Right atrium auricular region (tissue), 2 donors: ENCODE measurements at regions not wholly inside any gene's neighbourhood (a gene's known extent, or its start where the extent isn't known, plus 50 kb on each side); places are given as distances from the start of the nearest gene placed in this dataset.
"Not testable (repeated sequence)": the region's sequence is repeated elsewhere in the genome, so short reads cannot be mapped to it uniquely, and the experiment has no call there.

Source experiments
- DNase-seq: peaks from one replicate; pipeline ENCODE4 v3.0.0-alpha.2; 2019; ENCODE audit warnings: low spot score
- H3K27ac ChIP-seq, 2 donors: fragments of 200-600 bp; sonication (generic); 1 replicate in 1 of 2; 2 replicates in 1 of 2; pipeline ENCODE4 v1.5.1; 2016 to 2019
- H3K27me3 ChIP-seq, 2 donors: fragments of 200-600 bp; sonication (generic); one replicate each; pipeline versions ENCODE4 v1.5.1 to v1.6.0; 2017 to 2019
- H3K36me3 ChIP-seq: fragments of 200-600 bp; sonication (generic); one replicate; pipeline ENCODE4 v1.5.1; 2016
- H3K4me1 ChIP-seq, 2 donors: fragments of 200-600 bp; sonication (generic); one replicate each; pipeline versions ENCODE4 v1.5.1 to v1.6.0; 2017 to 2019
- H3K4me3 ChIP-seq, 2 donors: fragments of 200-600 bp; sonication (generic); 1 replicate in 1 of 2; 2 replicates in 1 of 2; pipeline ENCODE4 v1.5.1; 2017 to 2019; ENCODE audit warnings: mild to moderate bottlenecking in 1 of 2, moderate library complexity in 1 of 2
- H3K9me3 ChIP-seq, 2 donors: fragments of 200-600 bp; sonication (generic); one replicate each; pipeline ENCODE4 v1.5.1; 2019
- TF ChIP-seq, protein P1 (sequence below), 2 donors: fragments of 200-600 bp; sonication (generic); IDR thresholded peaks; one replicate each; pipeline ENCODE4 v1.5.1; 2019; ENCODE audit warnings: antibody characterized with exemption in 2 of 2

DNA sequence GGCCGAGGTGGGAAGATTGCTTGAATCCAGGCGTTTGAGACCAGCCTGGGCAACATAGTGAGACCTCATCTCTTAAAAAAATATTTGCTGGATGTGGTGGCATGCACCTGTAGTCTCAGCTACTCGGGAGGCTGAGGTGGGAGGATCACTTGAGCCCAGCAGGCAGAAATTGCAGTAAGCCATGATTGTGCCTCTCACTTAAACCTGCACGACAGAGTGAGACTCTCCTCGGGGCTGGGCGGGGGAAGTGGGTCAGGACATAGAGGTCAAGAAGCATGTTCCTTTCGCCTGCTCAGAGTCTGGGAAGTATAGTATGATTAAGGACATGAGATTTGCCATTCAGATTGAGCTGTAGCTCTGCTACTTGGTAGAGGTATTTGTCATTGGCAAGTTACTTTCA is 52.3 kb downstream of the SEPTIN7 start:
- peaks cover 0 to 14% of the 10 kb centered on the region in 2 donors for H3K4me1 ChIP-seq
- not testable (repeated sequence) for DNase-seq, H3K27ac ChIP-seq, H3K9me3 ChIP-seq, H3K4me3 ChIP-seq, H3K27me3 ChIP-seq, H3K36me3 ChIP-seq

DNA sequence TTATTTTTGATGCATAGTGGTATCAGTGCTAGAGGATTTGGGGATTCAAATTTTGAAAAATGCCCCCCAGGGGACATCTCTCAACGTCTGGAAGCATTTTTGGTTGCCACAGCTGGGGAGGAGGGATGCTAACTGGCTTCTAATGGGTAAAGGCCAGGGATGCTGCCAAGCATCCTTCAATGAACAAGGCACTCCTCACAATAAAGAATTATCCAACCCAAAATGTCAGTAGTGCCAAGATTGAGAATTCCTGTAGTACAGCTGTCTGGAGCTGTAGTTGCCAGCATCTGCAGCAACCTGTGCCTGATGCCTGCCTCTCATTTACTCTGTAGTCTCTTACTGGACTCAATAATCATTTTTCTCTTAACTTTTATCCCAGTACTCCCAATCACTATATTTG is 53.5 kb downstream of the SEPTIN7 start:
- peaks cover 4% of the 10 kb centered on the region for H3K36me3 ChIP-seq
- TF ChIP-seq, protein P1, sequence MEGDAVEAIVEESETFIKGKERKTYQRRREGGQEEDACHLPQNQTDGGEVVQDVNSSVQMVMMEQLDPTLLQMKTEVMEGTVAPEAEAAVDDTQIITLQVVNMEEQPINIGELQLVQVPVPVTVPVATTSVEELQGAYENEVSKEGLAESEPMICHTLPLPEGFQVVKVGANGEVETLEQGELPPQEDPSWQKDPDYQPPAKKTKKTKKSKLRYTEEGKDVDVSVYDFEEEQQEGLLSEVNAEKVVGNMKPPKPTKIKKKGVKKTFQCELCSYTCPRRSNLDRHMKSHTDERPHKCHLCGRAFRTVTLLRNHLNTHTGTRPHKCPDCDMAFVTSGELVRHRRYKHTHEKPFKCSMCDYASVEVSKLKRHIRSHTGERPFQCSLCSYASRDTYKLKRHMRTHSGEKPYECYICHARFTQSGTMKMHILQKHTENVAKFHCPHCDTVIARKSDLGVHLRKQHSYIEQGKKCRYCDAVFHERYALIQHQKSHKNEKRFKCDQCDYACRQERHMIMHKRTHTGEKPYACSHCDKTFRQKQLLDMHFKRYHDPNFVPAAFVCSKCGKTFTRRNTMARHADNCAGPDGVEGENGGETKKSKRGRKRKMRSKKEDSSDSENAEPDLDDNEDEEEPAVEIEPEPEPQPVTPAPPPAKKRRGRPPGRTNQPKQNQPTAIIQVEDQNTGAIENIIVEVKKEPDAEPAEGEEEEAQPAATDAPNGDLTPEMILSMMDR (IDR thresholded peaks at IDR 0.05): no peak
- no peak overlapping the region for H3K27ac ChIP-seq
- H3K9me3 ChIP-seq: no peaks in the 10 kb centered on the region
- H3K27me3 ChIP-seq: no peaks in the 10 kb centered on the region
- H3K4me1 ChIP-seq: peaks cover 0 to 8% of the 10 kb centered on the region in 2 donors
- no peak for DNase-seq
- H3K4me3 ChIP-seq: no peak overlapping the region

DNA sequence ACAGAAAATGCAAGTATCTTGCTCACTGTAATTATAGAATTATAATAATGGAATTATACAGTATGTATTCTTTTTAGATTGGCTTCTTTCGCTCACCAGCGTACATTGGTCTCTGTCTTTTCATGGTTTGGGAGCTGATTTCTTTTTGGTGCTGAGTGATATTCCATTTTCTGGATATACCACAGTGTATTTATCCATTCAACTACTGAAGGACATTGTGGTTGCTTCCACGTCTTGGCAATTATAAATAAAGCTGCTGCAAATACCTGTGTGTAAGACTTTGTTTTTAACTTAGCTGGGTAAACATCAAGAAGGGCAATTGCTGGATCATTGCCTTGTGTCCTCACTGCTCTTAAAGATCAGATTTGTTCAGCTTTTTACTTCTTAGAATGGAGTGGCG is 55.3 kb downstream of the SEPTIN7 start:
- H3K9me3 ChIP-seq: no peaks in the 10 kb centered on the region
- no peak overlapping the region for H3K4me3 ChIP-seq
- H3K4me1 ChIP-seq: no peaks in the 10 kb centered on the region
- H3K36me3 ChIP-seq: peaks cover 4% of the 10 kb centered on the region
- TF ChIP-seq, protein P1 (IDR thresholded peaks at IDR 0.05): no peak
- H3K27ac ChIP-seq: no peak overlapping the region
- no peak for DNase-seq
- no peaks in the 10 kb centered on the region for H3K27me3 ChIP-seq

DNA sequence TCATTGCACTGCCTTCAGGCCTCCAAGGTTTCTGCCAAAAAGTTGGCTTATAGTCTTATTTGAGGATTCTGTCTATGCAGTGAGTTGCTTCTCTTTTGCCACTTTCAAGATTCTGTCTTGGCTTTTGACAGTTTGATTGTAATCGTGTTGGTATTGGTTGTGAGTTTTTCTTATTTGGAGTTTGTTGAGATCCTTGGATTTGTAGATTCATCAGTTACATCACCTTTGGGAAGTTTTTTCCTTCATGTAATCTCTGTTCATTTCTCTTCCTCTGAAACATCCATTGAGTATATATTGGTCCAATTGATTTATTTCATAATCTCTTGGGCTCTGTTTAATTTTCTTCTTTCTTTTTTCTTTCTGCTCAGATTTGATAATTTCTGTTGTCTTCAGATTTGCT is 59.8 kb downstream of the SEPTIN7 start:
- Histone ChIP-seq H3K9me3 (no peaks in the 10 kb centered on the region), H3K27me3 (no peaks in the 10 kb centered on the region), H3K36me3 (peaks cover 13% of the 10 kb centered on the region), H3K4me1 (peaks cover 0 to 2% of the 10 kb centered on the region in 2 donors), H3K4me3 (no peak overlapping the region), H3K27ac (no peak overlapping the region)
- TF ChIP-seq, protein P1 (IDR thresholded peaks at IDR 0.05): no peak
- DNase-seq: no peak

DNA sequence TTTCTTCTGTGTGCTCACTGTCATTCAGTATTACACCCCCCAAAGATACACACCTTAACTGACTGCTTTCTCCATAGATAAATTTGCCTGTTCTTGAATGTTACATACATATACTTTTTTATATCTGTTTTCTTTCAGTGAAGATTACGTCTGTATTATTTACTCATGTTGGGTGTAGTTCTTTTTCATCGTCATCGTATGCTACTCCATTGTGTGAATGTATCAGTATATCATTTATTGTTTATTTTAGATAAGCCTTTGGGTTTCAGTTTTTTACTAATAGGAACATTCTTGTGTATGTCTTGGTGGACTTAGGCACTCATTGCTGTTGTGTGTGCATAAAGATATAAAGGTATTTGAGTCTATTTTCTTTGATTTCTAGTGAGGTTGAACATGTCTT is 64.4 kb downstream of the SEPTIN7 start:
- Histone ChIP-seq H3K9me3 (no peaks in the 10 kb centered on the region), H3K27me3 (no peaks in the 10 kb centered on the region), H3K27ac (no peak overlapping the region), H3K4me3 (no peak overlapping the region), H3K36me3 (peaks cover 10% of the 10 kb centered on the region), H3K4me1 (peaks cover 0 to 12% of the 10 kb centered on the region in 2 donors)
- no peak for DNase-seq
- TF ChIP-seq, protein P1 (IDR thresholded peaks at IDR 0.05): no peak

DNA sequence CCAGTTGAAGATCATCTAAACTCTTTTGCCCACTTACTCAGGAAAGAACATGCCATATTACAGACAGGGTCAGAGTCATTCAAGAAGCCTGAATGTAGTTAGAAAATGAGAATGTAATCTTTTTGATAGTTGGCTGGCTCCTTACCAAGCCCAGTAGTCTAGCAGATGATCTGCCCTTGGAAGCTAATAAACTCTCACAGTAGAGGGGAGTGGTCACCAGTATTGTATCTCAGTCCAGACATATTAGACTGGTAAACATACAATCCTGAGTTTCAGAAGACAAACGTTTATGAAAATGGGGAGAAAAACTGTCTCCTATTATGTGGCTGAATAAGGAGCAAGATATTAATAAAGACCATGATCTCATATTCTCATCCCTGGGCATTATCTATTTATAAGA is 65.3 kb downstream of the SEPTIN7 start:
- TF ChIP-seq, protein P1 (IDR thresholded peaks at IDR 0.05): no peak
- peaks cover 10% of the 10 kb centered on the region for H3K36me3 ChIP-seq
- H3K27ac ChIP-seq: no peak overlapping the region

DNA sequence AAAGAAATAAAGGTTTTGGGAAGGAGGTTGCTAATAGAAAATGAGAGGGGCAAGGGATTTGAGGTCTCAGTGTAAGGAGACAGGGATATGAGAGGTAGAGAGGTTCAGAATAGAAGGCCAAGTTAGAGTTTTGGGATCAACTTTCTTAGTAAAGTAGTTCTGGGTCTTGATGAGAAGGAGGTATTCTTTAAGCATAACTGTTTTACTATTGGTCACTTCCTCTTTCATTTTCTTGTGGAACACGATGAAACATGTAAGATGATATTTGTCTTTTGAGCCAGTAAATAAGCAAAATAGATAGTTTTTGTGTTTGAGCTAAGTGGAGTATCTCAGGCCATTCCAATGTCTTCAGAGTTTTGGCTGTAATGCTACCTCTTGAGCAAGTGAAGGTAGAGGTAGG is 68.3 kb downstream of the SEPTIN7 start:
- H3K4me3 ChIP-seq, H3K36me3 ChIP-seq: not testable (repeated sequence)

More for the DNA sequence above, 65.3 kb downstream of the SEPTIN7 start:
- H3K4me1 ChIP-seq: peaks cover 0 to 14% of the 10 kb centered on the region in 2 donors
- no peaks in the 10 kb centered on the region for H3K9me3 ChIP-seq
- DNase-seq: no peak
- no peak overlapping the region for H3K4me3 ChIP-seq
- H3K27me3 ChIP-seq: no peaks in the 10 kb centered on the region

More for the DNA sequence above, 68.3 kb downstream of the SEPTIN7 start:
- not testable (repeated sequence) for H3K9me3 ChIP-seq, H3K27ac ChIP-seq, DNase-seq, H3K27me3 ChIP-seq
- H3K4me1 ChIP-seq: peaks cover 0 to 20% of the 10 kb centered on the region in 2 donors
